NCI-H2171 (cell line): ENCODE measurements at regions not wholly inside any gene's neighbourhood (a gene's known extent, or its start where the extent isn't known, plus 50 kb on each side); places are given as distances from the start of the nearest gene placed in this dataset.

Source experiments
- DNase-seq: peaks from one replicate; lab custom pipeline; 2025; lab: John Stamatoyannopoulos, UW

GRCh38 chr14:31944256-31945073, 132.6 kb upstream of the ARHGAP5 start:
- DNase-seq: peak; percentile 64

DNA sequence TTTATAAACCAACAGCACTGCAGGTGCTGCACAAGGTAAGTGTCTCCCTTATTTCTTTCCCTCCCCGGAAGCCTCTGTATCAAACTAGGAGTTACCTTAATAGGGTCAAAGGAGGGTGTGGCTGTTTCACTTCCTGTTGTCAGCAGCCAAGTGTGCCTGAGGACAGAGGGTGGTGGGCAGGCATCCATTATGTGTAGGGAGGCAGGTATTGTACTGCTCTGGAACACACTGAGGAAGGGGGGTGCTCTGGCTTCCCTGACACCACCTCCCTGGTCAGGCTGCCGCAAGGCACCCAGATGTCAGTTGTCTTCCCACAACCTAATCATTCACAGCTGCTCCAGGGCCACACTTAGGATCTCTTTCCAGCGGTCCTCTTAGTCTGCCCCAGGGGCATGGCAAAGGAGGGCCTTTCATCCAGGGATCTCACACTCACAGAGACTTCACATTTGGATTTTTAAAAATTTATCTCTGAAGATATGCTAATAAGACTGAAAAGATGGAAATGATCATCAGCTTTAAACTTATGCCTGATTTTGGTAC, 132.0 kb upstream of the ARHGAP5 start:
- DNase-seq: peak; percentile 60

GRCh38 chr14:31945701-31946100, 131.4 kb upstream of the ARHGAP5 start:
- DNase-seq: no peak

DNA sequence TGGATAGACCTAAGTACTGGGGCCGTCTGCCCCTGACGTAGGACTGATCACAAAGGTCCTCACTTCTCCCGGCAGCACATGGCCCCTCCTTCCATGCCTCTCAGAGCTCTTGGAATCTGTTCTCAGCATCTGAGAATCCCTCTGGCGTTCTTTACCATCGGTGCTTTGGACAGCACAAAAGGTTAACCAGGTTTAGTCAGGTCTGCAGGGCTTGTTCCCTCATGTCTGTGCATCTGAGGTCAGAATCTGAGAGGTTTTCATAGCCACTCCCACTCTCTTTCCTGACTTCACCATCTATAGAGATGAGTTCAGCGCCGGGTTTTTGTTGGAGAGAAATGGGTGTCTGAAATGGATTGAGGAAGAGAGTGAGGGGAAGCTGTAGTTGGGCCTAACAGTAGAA, 130.0 kb upstream of the ARHGAP5 start:
- no peak for DNase-seq

GRCh38 chr14:31947680-31948595, 129.2 kb upstream of the ARHGAP5 start:
- no peak for DNase-seq

- DNase-seq: no peak
Measured at GRCh38 chr14:31949709-31950108, 127.4 kb upstream of the ARHGAP5 start.

DNA sequence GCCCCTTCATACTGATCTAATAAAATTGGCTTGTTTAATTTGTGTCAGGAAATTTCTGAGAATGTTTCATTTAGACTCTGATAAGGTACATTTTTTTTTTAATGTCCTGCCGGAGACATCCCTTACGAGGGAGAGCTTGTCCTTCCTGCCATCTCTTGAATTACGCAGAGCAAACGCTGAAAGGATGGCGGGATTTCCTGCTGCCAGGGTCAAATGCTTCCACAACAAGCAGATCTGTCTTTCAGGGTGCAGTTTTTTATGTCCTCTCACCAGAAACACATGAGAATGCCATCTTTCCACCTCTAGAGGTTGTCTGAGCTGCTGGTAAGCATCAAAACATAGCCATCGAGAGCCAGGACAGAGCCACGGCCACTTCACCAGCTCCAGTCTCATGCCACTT, 126.8 kb upstream of the ARHGAP5 start:
- no peak for DNase-seq

GRCh38 chr14:31950764-31951637, 126.1 kb upstream of the ARHGAP5 start:
- DNase-seq: no peak

GRCh38 chr14:31951638-31951964, 125.5 kb upstream of the ARHGAP5 start:
- DNase-seq: no peak

- no peak for DNase-seq
Measured at GRCh38 chr14:31952573-31952972, 124.5 kb upstream of the ARHGAP5 start.

GRCh38 chr14:31953210-31953609, 123.9 kb upstream of the ARHGAP5 start:
- no peak for DNase-seq

GRCh38 chr14:31954991-31955390, 122.1 kb upstream of the ARHGAP5 start:
- no peak for DNase-seq

GRCh38 chr14:31955936-31956579, 121.0 kb upstream of the ARHGAP5 start:
- no peak for DNase-seq

DNA sequence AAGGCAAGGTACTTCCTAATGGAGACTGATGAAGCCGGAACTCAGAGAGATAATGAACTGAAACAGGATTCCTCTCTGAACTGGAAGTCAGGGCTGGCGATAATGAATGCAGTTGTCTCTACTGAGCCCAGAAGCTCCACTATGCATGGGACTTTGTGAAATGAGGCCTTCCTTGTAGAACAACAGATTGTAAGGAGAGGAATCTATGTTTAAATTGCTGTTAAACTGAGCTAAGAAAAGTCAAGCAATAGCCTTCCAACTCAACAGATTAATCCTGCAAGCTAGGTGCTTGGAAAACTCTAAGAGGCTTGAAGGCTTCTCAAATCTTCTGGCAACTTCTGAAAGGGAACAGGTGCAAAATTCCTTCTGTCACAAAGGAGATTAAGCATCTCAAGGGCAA, 119.5 kb upstream of the ARHGAP5 start:
- DNase-seq: no peak

GRCh38 chr14:31960039-31960438, 117.1 kb upstream of the ARHGAP5 start:
- DNase-seq: no peak

DNA sequence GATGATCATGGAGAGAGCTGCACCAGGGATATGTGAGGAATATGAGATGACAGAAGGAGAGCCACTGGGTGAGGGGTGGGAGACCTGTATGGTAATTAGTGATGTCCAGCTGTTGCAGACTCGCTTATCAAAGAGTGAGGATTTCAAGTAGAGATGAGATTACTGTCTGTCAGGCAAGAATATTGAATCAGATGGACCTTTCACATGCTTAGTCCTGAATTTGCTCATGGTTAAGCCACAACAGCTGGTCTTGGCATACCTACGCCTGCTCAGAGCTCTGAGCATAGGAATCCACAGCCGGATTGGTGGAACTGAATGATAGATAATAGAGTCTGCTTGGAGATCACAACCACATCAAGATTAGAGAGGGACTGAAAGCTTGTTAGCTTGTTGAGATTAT, 115.2 kb upstream of the ARHGAP5 start:
- DNase-seq: no peak

DNA sequence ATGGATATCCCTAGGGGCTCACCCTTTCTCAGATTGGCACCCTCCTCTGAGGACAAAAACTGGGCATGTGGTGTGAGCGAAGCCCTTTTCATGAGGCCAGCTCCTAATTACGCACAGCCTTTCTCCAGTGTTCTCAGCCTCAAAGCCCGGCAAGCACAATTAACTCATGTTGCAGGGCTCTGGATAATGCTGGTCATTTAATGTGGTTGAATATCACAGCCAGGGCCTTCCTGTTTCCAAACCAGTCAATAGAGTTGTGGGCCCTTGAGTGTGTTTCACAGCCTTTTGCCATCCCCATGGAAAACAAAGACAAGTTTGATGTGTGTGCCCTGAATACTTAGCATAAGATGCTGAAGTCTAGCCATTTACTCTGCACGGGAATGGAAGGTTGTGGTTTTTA, 114.2 kb upstream of the ARHGAP5 start:
- DNase-seq: no peak

GRCh38 chr14:31963587-31963986, 113.5 kb upstream of the ARHGAP5 start:
- no peak for DNase-seq

DNA sequence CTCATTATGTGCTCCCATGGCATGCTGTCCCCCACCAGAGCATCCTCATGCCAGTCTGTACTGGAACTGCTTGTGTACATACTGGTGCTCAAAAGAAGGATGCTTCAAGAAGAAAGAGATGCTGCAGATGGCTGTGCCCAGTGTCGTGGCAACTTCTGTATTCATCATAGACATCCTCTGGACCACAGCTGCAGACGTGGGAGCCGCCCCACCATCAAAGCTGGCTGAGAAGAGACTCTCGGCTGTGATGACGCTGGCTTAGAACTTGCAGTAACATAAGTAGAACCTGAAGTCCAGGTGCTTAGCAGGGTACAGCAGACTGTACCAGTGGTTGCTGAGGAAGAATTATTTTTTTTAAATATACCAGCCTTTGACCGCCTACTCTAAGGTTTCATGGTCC, 112.6 kb upstream of the ARHGAP5 start:
- no peak for DNase-seq

DNA sequence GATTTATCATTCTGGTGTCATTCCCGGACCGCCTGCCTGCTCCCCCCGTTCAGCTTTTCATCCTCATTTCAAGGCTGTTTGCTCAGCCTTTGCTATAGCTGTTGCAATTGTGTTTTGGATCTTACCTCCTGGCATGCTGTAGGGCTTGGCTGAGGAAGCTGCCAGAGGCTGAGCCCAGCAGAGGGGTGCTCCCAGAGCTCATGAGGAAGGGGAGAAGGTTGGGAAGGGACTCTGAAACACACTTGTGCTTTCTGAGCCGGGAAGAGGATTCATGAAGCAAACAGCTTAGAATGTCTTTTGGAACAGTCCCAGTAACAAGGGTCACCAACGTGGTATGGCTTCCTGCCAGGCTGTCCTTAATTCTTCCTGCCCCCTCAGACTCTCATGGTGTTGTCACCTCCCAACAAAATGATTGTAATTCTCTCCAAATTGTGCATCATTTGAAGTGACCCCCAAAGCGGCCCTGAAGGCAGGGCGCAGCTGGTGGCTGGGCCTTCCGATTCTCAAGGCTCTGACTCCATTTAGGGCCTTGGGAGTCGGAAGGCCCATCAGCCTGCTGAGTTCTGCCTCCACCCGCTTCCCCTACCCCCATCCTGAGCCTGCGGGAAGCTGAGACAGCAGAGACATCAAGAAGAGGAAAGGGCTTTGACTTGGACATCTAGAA, 111.9 kb upstream of the ARHGAP5 start:
- no peak for DNase-seq
